GM12865 (cell line): ENCODE measurements at regions not wholly inside any gene's neighbourhood (a gene's known extent, or its start where the extent isn't known, plus 50 kb on each side); places are given as distances from the start of the nearest gene placed in this dataset.

Source experiments
- DNase-seq: peaks from one replicate; pipeline ENCODE4 v3.0.0; 2010; ENCODE audit warnings: low read depth
- H3K4me3 ChIP-seq: 2 replicates; pipeline ENCODE4 v1.5.1; 2011; ENCODE audit warnings: mild to moderate bottlenecking, low read depth, low read length, control low read depth
- TF ChIP-seq, protein P1 (sequence below): IDR thresholded peaks from 2 replicates; pipeline ENCODE4 v1.5.1; 2011; ENCODE audit warnings: low read length, control low read depth, low read depth, inconsistent platforms; ENCODE audit not compliant: insufficient read depth; ENCODE audit errors: missing control alignments

DNA sequence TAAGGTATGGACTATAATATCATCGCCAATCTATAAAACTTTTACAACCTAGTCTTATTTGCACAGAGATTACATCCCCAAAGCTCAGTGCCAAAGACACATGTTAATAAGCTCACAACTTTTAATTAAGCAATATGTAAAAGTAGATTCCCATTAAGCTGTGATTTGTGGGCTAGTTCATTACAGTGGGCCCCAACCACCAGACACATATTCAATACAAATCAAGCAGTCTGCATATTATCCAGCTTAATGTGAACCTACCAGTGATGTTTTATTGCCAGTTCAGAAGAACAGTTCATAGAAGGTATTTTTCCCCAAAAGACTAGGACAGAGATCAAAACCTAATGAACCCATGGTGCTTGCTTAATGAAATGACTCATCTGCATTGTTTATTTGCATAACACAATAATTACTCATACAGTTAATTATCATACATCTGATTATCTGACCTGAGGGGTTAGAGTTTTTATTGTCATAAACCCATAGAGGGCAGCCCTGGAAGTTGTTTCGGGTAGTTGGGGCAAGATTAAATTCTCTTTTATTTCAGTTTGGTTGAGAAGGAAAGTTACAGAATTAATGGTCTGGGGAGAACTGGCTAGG, 831.0 kb downstream of the TFAP2A start:
- H3K4me3 ChIP-seq, result no peak overlapping the region
- no peak for DNase-seq
- TF ChIP-seq, protein P1, sequence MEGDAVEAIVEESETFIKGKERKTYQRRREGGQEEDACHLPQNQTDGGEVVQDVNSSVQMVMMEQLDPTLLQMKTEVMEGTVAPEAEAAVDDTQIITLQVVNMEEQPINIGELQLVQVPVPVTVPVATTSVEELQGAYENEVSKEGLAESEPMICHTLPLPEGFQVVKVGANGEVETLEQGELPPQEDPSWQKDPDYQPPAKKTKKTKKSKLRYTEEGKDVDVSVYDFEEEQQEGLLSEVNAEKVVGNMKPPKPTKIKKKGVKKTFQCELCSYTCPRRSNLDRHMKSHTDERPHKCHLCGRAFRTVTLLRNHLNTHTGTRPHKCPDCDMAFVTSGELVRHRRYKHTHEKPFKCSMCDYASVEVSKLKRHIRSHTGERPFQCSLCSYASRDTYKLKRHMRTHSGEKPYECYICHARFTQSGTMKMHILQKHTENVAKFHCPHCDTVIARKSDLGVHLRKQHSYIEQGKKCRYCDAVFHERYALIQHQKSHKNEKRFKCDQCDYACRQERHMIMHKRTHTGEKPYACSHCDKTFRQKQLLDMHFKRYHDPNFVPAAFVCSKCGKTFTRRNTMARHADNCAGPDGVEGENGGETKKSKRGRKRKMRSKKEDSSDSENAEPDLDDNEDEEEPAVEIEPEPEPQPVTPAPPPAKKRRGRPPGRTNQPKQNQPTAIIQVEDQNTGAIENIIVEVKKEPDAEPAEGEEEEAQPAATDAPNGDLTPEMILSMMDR, result no peak

DNA sequence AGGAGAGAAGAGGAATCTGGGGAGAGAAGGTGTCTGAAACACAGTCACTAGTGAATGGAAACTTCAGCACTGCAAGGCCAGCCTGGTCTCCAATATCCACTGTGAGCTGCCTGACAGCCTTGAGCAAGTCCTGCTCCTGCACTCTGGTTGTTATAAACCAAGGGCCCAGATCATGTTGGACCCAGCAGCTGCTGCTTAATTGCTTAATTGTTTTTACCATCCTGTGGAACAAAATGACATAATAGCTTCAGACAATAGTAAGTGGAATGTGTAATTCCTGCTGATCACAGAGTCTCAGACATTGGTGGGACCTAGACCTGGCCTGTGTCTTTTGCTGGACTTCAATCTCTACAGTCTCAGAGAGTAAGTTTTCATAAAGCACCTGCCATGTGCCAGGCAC, 833.7 kb downstream of the TFAP2A start:
- DNase-seq, result no peak
- TF ChIP-seq, protein P1, result no peak
- no peak overlapping the region for H3K4me3 ChIP-seq

DNA sequence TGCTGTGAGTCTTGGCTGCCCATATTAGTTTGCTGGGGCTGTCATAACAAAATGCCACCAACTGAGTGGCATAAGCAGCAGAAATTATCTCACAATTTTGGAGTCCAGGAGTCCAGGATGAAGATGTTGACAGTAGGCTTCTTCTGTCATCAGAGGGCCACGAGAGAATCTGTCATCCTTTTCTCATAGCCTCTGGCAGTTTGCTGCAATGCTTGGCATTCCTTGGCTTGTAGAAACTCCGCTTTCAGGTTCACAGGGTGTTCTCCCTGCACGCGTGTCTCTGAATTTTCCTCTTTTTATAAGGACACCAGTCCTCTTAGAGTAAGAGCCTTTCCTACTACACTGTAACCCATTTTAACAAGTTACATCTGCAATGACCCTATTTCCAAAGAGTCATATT, 838.4 kb downstream of the TFAP2A start:
- TF ChIP-seq, protein P1, result no peak
- H3K4me3 ChIP-seq, result no peak overlapping the region
- DNase-seq, result no peak

DNA sequence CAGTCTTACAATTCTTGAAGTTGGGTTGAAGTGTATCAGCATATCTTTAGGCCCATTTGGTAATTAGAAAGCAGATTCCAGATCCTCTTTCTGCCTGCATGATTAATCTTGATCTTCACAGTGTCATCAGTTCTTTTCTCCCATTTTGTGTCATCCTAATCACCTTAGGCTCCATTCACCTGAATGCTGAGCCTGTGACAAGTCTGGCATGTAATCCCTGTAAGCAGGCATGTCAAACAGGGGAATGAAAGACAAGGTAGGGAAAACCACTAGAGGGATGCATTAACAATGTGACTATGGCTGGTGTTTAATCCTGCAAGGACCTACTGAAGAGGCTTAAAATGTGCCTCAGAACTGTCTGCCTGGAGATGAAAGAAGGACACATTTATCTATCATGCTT, 848.8 kb downstream of the TFAP2A start:
- DNase-seq, result no peak
- H3K4me3 ChIP-seq, result no peak overlapping the region
- TF ChIP-seq, protein P1, result no peak

DNA sequence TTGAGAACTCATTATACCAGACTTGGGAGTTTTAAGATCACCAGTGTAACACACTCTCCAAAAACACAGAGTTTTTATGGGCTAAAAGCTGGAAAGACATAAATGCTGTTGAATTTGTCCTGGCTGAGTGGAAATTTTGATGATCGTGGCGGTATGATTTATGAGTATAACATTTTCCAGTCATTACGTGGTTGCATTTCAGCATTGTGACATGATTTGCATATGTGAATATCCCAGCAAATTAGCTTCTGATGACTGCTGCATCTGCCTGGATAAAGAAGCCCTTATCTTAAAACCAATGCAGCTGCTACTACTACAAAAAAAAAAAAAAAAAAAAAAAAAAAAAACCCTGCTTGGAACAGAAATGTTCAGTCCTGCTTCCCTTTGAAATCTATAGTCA, 850.9 kb downstream of the TFAP2A start:
- DNase-seq, result no peak
- H3K4me3 ChIP-seq, result no peak overlapping the region
- TF ChIP-seq, protein P1, result no peak

DNA sequence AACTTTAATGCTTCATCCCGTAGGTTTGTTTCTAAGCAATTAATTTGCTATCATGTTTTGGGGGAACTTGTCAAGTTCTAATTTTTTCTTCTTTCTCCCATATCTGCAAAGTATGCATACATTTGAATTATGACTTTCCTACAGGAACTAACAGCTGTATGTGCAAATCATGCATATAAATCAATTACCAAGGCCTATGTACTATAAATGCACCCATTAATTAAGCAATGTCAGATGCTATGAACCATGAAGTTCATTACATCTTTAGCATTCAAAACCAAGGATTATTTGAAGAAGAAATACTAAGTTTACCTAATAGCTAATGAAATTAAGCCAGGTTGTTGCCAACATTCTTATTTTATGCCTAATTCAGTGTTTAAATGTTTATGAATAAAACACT, 851.3 kb downstream of the TFAP2A start:
- DNase-seq, result no peak
- TF ChIP-seq, protein P1, result no peak
- no peak overlapping the region for H3K4me3 ChIP-seq

DNA sequence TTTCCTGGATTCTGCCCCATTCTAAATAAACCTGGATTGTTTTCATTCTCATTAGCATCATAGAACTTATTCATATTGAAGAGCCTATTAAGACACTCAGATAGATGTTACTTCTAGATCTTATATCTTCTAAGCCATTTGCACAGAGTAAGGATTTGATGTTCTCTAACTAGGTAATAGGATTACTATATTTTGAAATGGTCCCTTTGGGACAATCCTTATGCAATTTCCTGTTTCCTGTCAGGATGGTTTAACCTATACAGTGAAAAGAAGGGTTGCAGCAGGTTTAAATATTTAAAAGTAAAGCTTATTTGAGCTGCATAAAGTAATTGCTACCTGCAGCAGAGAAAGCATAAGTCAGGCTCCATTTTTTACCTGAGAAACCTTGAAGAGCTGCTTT, 860.1 kb downstream of the TFAP2A start:
- H3K4me3 ChIP-seq, result no peak overlapping the region
- TF ChIP-seq, protein P1, result no peak
- no peak for DNase-seq
